SU-DHL-6 (cell line): ENCODE measurements at regions not wholly inside any gene's neighbourhood (a gene's known extent, or its start where the extent isn't known, plus 50 kb on each side); places are given as distances from the start of the nearest gene placed in this dataset.

Experiments used
- H2AFZ ChIP-seq: fragments of 200-600 bp; sonication (generic); 2 replicates; pipeline ENCODE4 v1.6.1; 2014; ENCODE audit warnings: low read depth, mild to moderate bottlenecking, moderate library complexity, mixed read lengths, antibody characterized with exemption, low read length; ENCODE audit not compliant: severe bottlenecking
- H3F3A ChIP-seq: fragments of 200-600 bp; shearing (Covaris generic); 2 replicates; pipeline ENCODE4 v1.6.0; 2016; ENCODE audit warnings: antibody characterized with exemption, mild to moderate bottlenecking; ENCODE audit not compliant: insufficient read depth
- H3K27ac ChIP-seq: fragments of 200-600 bp; sonication (generic); 2 replicates; pipeline ENCODE4 v1.5.1; 2016; ENCODE audit warnings: low read depth, mild to moderate bottlenecking, low read length, moderate library complexity, mixed read lengths
- H3K27me3 ChIP-seq: fragments of 200-600 bp; sonication (generic), shearing (Covaris generic); 2 replicates; pipeline ENCODE4 v1.6.0; 2014; ENCODE audit warnings: mild to moderate bottlenecking, low read length
- H3K36me3 ChIP-seq: fragments of 200-600 bp; sonication (generic); 2 replicates; pipeline ENCODE4 v1.6.1; 2014; ENCODE audit warnings: mild to moderate bottlenecking, low read length, mixed read lengths
- H3K4me2 ChIP-seq: fragments of 300-600, 200-600 bp; shearing (Covaris generic), sonication (generic); 2 replicates; pipeline ENCODE4 v1.6.0; 2014; ENCODE audit warnings: low read length, low read depth, mild to moderate bottlenecking; ENCODE audit not compliant: poor library complexity, severe bottlenecking
- H3K4me3 ChIP-seq: fragments of 200-600 bp; sonication (generic); 2 replicates; pipeline ENCODE4 v1.5.1; 2014; ENCODE audit warnings: antibody characterized with exemption, low read length, mild to moderate bottlenecking, mixed read lengths; ENCODE audit not compliant: insufficient read depth, poor library complexity, severe bottlenecking
- H3K79me2 ChIP-seq: fragments of 200-600 bp; sonication (generic); 2 replicates; pipeline ENCODE4 v1.6.1; 2014; ENCODE audit warnings: mild to moderate bottlenecking, low read length, moderate library complexity; ENCODE audit not compliant: insufficient read depth
- H3K9ac ChIP-seq: fragments of 200-600 bp; sonication (generic); 2 replicates; pipeline ENCODE4 v1.7.0; 2014; ENCODE audit warnings: mild to moderate bottlenecking, low read length
- H3K9me2 ChIP-seq: fragments of 200-600 bp; sonication (generic); replicated peaks from 2 replicates; pipeline ENCODE4 v1.6.1; 2014; ENCODE audit warnings: low read length; ENCODE audit not compliant: insufficient read depth
- H3K9me3 ChIP-seq: fragments of 200-600 bp; sonication (generic); 2 replicates; pipeline ENCODE4 v1.6.1; 2014; ENCODE audit warnings: low read length, mixed read lengths; ENCODE audit not compliant: insufficient read depth
- H4K20me1 ChIP-seq: fragments of 200-600 bp; sonication (generic); 2 replicates; pipeline ENCODE4 v1.6.1; 2014; ENCODE audit warnings: low read depth, mild to moderate bottlenecking, antibody characterized with exemption, low read length, moderate library complexity, mixed read lengths
- EZH2phosphoT487 ChIP-seq: fragments of 200-600 bp; sonication (generic), shearing (Covaris generic); conservative IDR thresholded peaks from 2 replicates; pipeline ENCODE4 v1.6.1; 2018; ENCODE audit warnings: mild to moderate bottlenecking, antibody characterized with exemption, low read length, moderate library complexity, mixed read lengths
- TF ChIP-seq, protein P1 (sequence below): fragments of 200-600 bp; sonication (generic); IDR thresholded peaks from one replicate; pipeline ENCODE4 v1.5.1; 2017; ENCODE audit warnings: antibody characterized with exemption, mild to moderate bottlenecking, low read length, moderate library complexity; ENCODE audit not compliant: insufficient read depth, poor library complexity, severe bottlenecking

DNA sequence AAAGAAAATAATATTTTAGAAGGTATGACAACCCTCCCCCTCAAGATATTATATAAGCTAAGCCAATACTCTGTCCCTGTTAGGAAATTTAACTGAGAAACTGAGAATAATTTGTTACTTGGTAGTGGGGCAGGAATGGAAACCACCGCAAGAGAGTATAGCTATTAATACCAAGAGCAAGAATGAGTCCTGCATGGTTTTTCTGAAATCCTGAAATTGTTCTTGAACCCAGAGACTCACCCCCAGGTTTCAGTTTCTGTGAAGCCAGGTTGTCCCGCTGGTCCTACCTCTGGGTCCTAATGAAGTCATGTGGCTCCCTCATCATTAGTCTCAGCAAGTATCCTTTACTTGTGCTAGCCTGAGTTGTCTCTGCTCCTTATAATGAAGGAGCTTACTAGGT, 671.0 kb upstream of the ACVR2A start:
- Histone ChIP-seq H3K9me3 (no peaks in the 10 kb centered on the region), H3K79me2 (no peaks in the 10 kb centered on the region), H3K9ac (no peak overlapping the region), H3K4me2 (no peak overlapping the region), H3F3A (no peaks in the 10 kb centered on the region), H3K9me2 (no peaks in the 10 kb centered on the region), H3K36me3 (no peaks in the 10 kb centered on the region), H3K4me3 (no peak overlapping the region), H3K27ac (no peak overlapping the region), H3K27me3 (no peaks in the 10 kb centered on the region), H4K20me1 (no peaks in the 10 kb centered on the region), H2AFZ (no peak overlapping the region)
- TF ChIP-seq, protein P1, sequence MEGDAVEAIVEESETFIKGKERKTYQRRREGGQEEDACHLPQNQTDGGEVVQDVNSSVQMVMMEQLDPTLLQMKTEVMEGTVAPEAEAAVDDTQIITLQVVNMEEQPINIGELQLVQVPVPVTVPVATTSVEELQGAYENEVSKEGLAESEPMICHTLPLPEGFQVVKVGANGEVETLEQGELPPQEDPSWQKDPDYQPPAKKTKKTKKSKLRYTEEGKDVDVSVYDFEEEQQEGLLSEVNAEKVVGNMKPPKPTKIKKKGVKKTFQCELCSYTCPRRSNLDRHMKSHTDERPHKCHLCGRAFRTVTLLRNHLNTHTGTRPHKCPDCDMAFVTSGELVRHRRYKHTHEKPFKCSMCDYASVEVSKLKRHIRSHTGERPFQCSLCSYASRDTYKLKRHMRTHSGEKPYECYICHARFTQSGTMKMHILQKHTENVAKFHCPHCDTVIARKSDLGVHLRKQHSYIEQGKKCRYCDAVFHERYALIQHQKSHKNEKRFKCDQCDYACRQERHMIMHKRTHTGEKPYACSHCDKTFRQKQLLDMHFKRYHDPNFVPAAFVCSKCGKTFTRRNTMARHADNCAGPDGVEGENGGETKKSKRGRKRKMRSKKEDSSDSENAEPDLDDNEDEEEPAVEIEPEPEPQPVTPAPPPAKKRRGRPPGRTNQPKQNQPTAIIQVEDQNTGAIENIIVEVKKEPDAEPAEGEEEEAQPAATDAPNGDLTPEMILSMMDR = no peak
- no peak for TF ChIP-seq EZH2phosphoT487

DNA sequence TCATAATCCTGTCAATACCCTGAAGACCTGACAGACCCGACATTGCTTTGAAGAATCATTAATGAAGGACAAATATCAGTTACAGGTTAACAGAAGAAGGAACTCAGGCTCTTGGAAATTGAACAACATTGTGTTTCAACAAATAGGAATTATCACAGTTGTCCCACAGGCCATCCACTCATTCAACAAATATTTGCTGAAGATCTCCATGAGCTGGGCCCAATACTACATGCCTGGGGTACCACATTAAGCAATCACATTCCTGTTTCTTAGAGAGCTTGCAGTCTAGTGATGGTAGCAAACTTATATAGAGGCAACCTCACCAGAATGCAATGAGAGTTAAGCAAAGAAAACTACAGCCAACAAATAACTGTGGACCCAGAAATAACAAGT, 671.6 kb upstream of the ACVR2A start:
- H3K36me3 ChIP-seq = no peaks in the 10 kb centered on the region
- H3K4me3 ChIP-seq = no peak overlapping the region
- no peaks in the 10 kb centered on the region for H3K9me3 ChIP-seq
- H3K27me3 ChIP-seq = no peaks in the 10 kb centered on the region
- no peak overlapping the region for H2AFZ ChIP-seq
- H3F3A ChIP-seq = no peaks in the 10 kb centered on the region
- TF ChIP-seq, protein P1 = no peak
- no peak for TF ChIP-seq EZH2phosphoT487
- H3K79me2 ChIP-seq = no peaks in the 10 kb centered on the region
- no peaks in the 10 kb centered on the region for H3K9me2 ChIP-seq
- H4K20me1 ChIP-seq = no peaks in the 10 kb centered on the region
- H3K4me2 ChIP-seq = no peak overlapping the region
- H3K27ac ChIP-seq = no peak overlapping the region
- no peak overlapping the region for H3K9ac ChIP-seq

DNA sequence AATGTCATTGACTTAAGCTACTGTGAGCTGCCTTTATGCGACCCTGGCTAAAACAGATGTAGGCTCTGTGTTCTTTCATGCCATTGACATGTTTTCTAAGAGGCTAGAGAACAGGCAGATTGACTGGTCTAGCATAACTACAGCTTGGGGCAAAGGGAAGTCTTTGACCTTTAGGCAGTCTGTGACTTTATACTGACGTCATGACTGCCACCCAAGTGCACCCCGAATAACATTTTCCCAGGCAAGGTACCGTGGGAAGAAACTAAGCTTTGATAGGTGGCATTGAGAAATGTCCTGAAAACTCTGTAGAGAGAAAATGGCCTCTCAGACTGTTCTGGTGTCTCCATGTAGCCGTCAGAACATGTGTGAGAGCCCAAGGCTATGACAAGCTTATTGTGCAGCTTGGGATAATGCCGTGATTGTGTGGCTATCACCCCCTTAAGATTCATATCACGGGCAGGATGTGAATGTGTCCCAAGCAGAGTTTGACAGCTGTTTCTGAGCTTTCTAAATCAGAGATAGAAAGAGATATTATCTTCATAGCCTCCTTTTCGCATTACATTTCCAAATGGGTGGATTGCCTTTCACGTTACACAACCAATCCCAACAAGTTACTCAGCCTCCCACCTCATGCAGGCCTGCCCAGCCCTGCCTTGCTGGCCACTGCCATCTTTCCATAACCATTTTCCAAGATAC, 672.2 kb upstream of the ACVR2A start:
- TF ChIP-seq, protein P1 = no peak
- TF ChIP-seq EZH2phosphoT487 = no peak
- Histone ChIP-seq H2AFZ (no peak overlapping the region), H4K20me1 (no peaks in the 10 kb centered on the region), H3K36me3 (no peaks in the 10 kb centered on the region), H3K79me2 (no peaks in the 10 kb centered on the region), H3K4me2 (no peak overlapping the region), H3K9me3 (no peaks in the 10 kb centered on the region), H3K4me3 (no peak overlapping the region), H3K9me2 (no peaks in the 10 kb centered on the region), H3K27me3 (no peaks in the 10 kb centered on the region), H3K27ac (no peak overlapping the region), H3F3A (no peaks in the 10 kb centered on the region), H3K9ac (no peak overlapping the region)
